ENCODE measurements at regions not wholly inside any gene's neighbourhood (a gene's known extent, or its start where the extent isn't known, plus 50 kb on each side); places are given as distances from the start of the nearest gene placed in this dataset.

DNA sequence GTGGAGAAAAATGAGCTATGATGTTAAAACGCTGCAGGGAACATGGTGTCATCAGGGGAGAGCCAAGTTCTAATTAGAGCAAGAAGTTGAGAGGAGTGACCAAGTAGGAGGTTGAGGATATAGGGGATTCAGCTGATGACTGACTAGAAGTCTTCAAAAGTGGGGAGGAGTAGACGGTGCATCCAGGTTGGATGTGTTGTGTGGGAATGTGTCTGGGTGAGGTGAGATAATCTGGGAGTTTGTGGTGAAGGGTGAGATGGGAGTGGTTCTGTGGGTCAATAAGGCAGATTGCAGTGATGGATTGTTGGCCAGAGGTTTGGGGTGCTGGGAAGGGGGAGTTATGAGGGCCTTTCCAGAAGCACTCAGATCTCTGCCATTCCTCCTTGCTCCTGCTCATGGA lies 72.0 kb upstream of the IRF2BP2 start:
- no TSS peak for BruUV-seq (replicated peaks)
- no peaks in the 10 kb centered on the region for H3K27me3 ChIP-seq (ENCODE audit: control insufficient read depth in 2 of 2, insufficient read depth in 2 of 2, low read length in 2 of 2)
- FAIRE-seq (no peak), DNase-seq (ENCODE audit: extremely low read depth in 1 of 4, low spot score in 3 of 4) (no peak), ATAC-seq (peak; percentile 37; the same call in 2 of the 3 replicates)
- ChIA-PET CTCF (ENCODE audit: low intra/inter-chr PET ratio) (no interaction called here), POLR2A (interaction anchor here (0.6 to 1.2 kb wide), 3 partner anchors 11 to 50 kb away, joined by 3 to 6 read pairs (median 4); no protein-coding TSS in a partner anchor)
- H3K9me3 ChIP-seq (replicated peaks; ENCODE audit: control insufficient read depth, insufficient read depth, low read depth, low read length) = no peaks in the 10 kb centered on the region
- H3K4me2 ChIP-seq (ENCODE audit: insufficient read depth, low read length) = no peak overlapping the region
- no peak overlapping the region for H3K9ac ChIP-seq (ENCODE audit: insufficient read depth in 1 of 2, low read depth in 2 of 2, low read length in 2 of 2)
- no peak overlapping the region for H2AFZ ChIP-seq (ENCODE audit: low read depth, low read length)
- H4K20me1 ChIP-seq (replicated peaks; ENCODE audit: control insufficient read depth, insufficient read depth, low read length) = no peaks in the 10 kb centered on the region
- no peak overlapping the region for H3K27ac ChIP-seq (ENCODE audit: extremely low read depth, low read depth, low read length)
- intact Hi-C loops (cut with micrococcal nuclease) = no loop called here
- no peaks in the 10 kb centered on the region; a peak in 1 of 5 replicates for H3K4me1 ChIP-seq (replicated peaks in 1 of 2; ENCODE audit: control insufficient read depth in 2 of 2, insufficient read depth in 2 of 2, low read length in 2 of 2)
- H3K9me1 ChIP-seq (ENCODE audit: control insufficient read depth, insufficient read depth, low read length) = no peaks in the 10 kb centered on the region
- H3K36me3 ChIP-seq (ENCODE audit: control insufficient read depth, insufficient read depth, low read length) = no peaks in the 10 kb centered on the region
- in situ Hi-C loops (cut with MboI) = no loop called here
- H3K4me3 ChIP-seq = no peak overlapping the region
- 12% methylated on average over 2 of the region's 2 CpGs for WGBS (ENCODE audit: insufficient coverage, low coverage, missing lambda C conversion rate)
- H3K79me2 ChIP-seq (ENCODE audit: control insufficient read depth, insufficient read depth, low read length) = no peaks in the 10 kb centered on the region
- TF ChIP-seq LARP7 (IDR thresholded peaks at IDR 0.05) (no peak), DMBX1 (CRISPR knock-in tag; IDR thresholded peaks at IDR 0.05; ENCODE audit: borderline replicate concordance) (no peak), NR1H2 (CRISPR knock-in tag; IDR thresholded peaks at IDR 0.05) (no peak), KDM1A (IDR thresholded peaks at IDR 0.05) (0 out of 4 replicates have a peak, but pooled peaks of 1 of the 2 experiments have one; percentile 19), CBFA2T2 (conservative IDR thresholded peaks at IDR 0.05) (0 out of 2 replicates have a peak, but pooled peaks have one; percentile 5), FOSL1 (tag; conservative IDR thresholded peaks at IDR 0.05) (no peak), MTA1 (IDR thresholded peaks at IDR 0.05; ENCODE audit: borderline replicate concordance) (no peak), CEBPG (CRISPR knock-in tag; IDR thresholded peaks at IDR 0.05) (no peak), CEBPG (tag; conservative IDR thresholded peaks at IDR 0.05 in 1 of 2, IDR thresholded peaks at IDR 0.05 in 1 of 2) (no peak), TRIM24 (IDR thresholded peaks at IDR 0.05) (no peak)
- TF ChIP-seq, protein P1, sequence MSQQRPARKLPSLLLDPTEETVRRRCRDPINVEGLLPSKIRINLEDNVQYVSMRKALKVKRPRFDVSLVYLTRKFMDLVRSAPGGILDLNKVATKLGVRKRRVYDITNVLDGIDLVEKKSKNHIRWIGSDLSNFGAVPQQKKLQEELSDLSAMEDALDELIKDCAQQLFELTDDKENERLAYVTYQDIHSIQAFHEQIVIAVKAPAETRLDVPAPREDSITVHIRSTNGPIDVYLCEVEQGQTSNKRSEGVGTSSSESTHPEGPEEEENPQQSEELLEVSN (IDR thresholded peaks at IDR 0.05; ENCODE audit: borderline replicate concordance in 1 of 2, extremely low read depth in 1 of 2, insufficient read depth in 1 of 2, insufficient read length in 1 of 2, low read depth in 1 of 2, low read length in 1 of 2, poor library complexity in 1 of 2, severe bottlenecking in 1 of 2) = no peak
- TF ChIP-seq, protein P2, sequence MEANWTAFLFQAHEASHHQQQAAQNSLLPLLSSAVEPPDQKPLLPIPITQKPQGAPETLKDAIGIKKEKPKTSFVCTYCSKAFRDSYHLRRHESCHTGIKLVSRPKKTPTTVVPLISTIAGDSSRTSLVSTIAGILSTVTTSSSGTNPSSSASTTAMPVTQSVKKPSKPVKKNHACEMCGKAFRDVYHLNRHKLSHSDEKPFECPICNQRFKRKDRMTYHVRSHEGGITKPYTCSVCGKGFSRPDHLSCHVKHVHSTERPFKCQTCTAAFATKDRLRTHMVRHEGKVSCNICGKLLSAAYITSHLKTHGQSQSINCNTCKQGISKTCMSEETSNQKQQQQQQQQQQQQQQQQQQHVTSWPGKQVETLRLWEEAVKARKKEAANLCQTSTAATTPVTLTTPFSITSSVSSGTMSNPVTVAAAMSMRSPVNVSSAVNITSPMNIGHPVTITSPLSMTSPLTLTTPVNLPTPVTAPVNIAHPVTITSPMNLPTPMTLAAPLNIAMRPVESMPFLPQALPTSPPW (CRISPR knock-in tag; IDR thresholded peaks at IDR 0.05) = no peak
- TF ChIP-seq, protein P3, sequence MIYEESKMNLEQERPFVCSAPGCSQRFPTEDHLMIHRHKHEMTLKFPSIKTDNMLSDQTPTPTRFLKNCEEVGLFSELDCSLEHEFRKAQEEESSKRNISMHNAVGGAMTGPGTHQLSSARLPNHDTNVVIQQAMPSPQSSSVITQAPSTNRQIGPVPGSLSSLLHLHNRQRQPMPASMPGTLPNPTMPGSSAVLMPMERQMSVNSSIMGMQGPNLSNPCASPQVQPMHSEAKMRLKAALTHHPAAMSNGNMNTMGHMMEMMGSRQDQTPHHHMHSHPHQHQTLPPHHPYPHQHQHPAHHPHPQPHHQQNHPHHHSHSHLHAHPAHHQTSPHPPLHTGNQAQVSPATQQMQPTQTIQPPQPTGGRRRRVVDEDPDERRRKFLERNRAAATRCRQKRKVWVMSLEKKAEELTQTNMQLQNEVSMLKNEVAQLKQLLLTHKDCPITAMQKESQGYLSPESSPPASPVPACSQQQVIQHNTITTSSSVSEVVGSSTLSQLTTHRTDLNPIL (CRISPR knock-in tag; IDR thresholded peaks at IDR 0.05) = no peak
- TF ChIP-seq, protein P4, sequence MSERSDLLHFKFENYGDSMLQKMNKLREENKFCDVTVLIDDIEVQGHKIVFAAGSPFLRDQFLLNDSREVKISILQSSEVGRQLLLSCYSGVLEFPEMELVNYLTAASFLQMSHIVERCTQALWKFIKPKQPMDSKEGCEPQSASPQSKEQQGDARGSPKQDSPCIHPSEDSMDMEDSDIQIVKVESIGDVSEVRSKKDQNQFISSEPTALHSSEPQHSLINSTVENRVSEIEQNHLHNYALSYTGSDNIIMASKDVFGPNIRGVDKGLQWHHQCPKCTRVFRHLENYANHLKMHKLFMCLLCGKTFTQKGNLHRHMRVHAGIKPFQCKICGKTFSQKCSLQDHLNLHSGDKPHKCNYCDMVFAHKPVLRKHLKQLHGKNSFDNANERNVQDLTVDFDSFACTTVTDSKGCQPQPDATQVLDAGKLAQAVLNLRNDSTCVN (CRISPR knock-in tag; IDR thresholded peaks at IDR 0.05) = 0 out of 2 replicates have a peak, but pooled peaks have one; percentile 28
- TF ChIP-seq, protein P5, sequence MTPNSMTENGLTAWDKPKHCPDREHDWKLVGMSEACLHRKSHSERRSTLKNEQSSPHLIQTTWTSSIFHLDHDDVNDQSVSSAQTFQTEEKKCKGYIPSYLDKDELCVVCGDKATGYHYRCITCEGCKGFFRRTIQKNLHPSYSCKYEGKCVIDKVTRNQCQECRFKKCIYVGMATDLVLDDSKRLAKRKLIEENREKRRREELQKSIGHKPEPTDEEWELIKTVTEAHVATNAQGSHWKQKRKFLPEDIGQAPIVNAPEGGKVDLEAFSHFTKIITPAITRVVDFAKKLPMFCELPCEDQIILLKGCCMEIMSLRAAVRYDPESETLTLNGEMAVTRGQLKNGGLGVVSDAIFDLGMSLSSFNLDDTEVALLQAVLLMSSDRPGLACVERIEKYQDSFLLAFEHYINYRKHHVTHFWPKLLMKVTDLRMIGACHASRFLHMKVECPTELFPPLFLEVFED (CRISPR knock-in tag; conservative IDR thresholded peaks at IDR 0.05) = 0 out of 2 replicates have a peak, but pooled peaks have one; percentile 22

Data from K562 (cell line).